Body of pancreas (tissue), 4 donors: ENCODE measurements at regions not wholly inside any gene's neighbourhood (a gene's known extent, or its start where the extent isn't known, plus 50 kb on each side); places are given as distances from the start of the nearest gene placed in this dataset.

ENCODE experiments used
- CTCF ChIP-seq, 7 experiments: fragments of 450-650 bp in 4 of 7; fragments of 200-600 bp in 3 of 7; sonication (generic) in 3 of 7; IDR thresholded peaks; one replicate each; pipeline ENCODE4 v1.5.1; 2016 to 2019; ENCODE audit warnings: antibody characterized with exemption in 7 of 7
- POLR2A ChIP-seq, 3 donors: fragments of 450-650 bp; IDR thresholded peaks; one replicate each; pipeline ENCODE4 v1.6.1; 2016; ENCODE audit warnings: antibody characterized with exemption in 3 of 3, mild to moderate bottlenecking in 2 of 3

GRCh38 chr22:26804315-26804714, 146.9 kb downstream of the MIAT start:
- TF ChIP-seq CTCF (IDR thresholded peaks at IDR 0.05) = no peak
- no peak for TF ChIP-seq POLR2A (IDR thresholded peaks at IDR 0.05)
